Testis (tissue), 2 donors: ENCODE measurements at regions not wholly inside any gene's neighbourhood (a gene's known extent, or its start where the extent isn't known, plus 50 kb on each side); places are given as distances from the start of the nearest gene placed in this dataset.

Experiments used
- POLR2A ChIP-seq: fragments of 450-650 bp; IDR thresholded peaks from one replicate; pipeline ENCODE4 v1.6.1; 2017; ENCODE audit warnings: antibody characterized with exemption, mild to moderate bottlenecking, moderate library complexity
- TF ChIP-seq, protein P1 (sequence below), 3 experiments: fragments of 450-650 bp in 2 of 3; fragments of 200-600 bp in 1 of 3; sonication (generic) in 1 of 3; IDR thresholded peaks; one replicate each; pipeline ENCODE4 v1.5.1; 2016 to 2019; ENCODE audit warnings: antibody characterized with exemption in 3 of 3, mild to moderate bottlenecking in 2 of 3, moderate library complexity in 1 of 3

DNA sequence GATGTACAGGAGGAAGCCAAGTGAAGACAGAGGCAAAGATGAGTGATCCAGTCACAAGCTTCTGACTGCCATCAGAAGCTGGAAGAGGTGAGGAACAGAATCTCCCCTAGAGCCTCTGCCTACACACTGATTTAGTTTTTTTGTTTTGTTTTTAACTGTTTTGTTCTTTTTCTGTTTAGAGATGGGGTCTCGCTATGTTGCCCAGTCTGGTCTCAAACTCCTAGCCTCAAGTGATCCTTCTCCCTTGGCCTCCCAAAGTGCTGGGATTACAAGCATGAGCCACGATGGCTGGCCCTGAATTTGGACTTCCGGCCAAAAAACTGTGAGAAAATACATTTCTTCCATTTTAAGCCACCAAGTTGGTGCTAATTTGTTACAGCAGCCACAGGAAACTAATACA, 204.7 kb upstream of the ZNF608 start:
- TF ChIP-seq, protein P1, sequence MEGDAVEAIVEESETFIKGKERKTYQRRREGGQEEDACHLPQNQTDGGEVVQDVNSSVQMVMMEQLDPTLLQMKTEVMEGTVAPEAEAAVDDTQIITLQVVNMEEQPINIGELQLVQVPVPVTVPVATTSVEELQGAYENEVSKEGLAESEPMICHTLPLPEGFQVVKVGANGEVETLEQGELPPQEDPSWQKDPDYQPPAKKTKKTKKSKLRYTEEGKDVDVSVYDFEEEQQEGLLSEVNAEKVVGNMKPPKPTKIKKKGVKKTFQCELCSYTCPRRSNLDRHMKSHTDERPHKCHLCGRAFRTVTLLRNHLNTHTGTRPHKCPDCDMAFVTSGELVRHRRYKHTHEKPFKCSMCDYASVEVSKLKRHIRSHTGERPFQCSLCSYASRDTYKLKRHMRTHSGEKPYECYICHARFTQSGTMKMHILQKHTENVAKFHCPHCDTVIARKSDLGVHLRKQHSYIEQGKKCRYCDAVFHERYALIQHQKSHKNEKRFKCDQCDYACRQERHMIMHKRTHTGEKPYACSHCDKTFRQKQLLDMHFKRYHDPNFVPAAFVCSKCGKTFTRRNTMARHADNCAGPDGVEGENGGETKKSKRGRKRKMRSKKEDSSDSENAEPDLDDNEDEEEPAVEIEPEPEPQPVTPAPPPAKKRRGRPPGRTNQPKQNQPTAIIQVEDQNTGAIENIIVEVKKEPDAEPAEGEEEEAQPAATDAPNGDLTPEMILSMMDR (IDR thresholded peaks at IDR 0.05), result no peak
- TF ChIP-seq POLR2A, result no peak
